ENCODE measurements at regions not wholly inside any gene's neighbourhood (a gene's known extent, or its start where the extent isn't known, plus 50 kb on each side); places are given as distances from the start of the nearest gene placed in this dataset.

- peaks cover 6% of the 10 kb centered on the region; the same call in 1 of the 2 replicates for H3K4me1 ChIP-seq (ENCODE audit: insufficient read depth)
- no peak for DNase-seq (ENCODE audit: low spot score)
- H3K36me3 ChIP-seq (ENCODE audit: insufficient read depth): no peaks in the 10 kb centered on the region
- Mint-ChIP-seq H3K4me3 (no peak overlapping the region), H3K27ac (no peak overlapping the region), H3K36me3 (ENCODE audit: low read depth) (peaks cover 2% of the 10 kb centered on the region; the same call in 2 of the 3 replicates), H3K4me1 (peaks cover 7% of the 10 kb centered on the region; the same call in 2 of the 3 replicates), H3K27me3 (ENCODE audit: insufficient read depth, low read depth, poor library complexity) (no peaks in the 10 kb centered on the region), H3K9me3 (peaks cover 4% of the 10 kb centered on the region; the same call in 2 of the 3 replicates)
- H3K27ac ChIP-seq (ENCODE audit: low read depth): no peak overlapping the region
- H3K79me2 ChIP-seq (replicated peaks; ENCODE audit: insufficient read depth): no peaks in the 10 kb centered on the region
- H3K4me2 ChIP-seq: no peak overlapping the region
- TF ChIP-seq CTCF (conservative IDR thresholded peaks at IDR 0.05; ENCODE audit: low read depth in 2 of 2) (no peak), EZH2 (IDR thresholded peaks at IDR 0.05; ENCODE audit: low read depth, unreplicated experiment) (no peak), ZNF331 (CRISPR knock-in tag; IDR thresholded peaks at IDR 0.05; ENCODE audit: low read depth) (no peak), EZH2phosphoT487 (IDR thresholded peaks at IDR 0.05; ENCODE audit: unreplicated experiment) (no peak), ZNF462 (CRISPR knock-in tag; IDR thresholded peaks at IDR 0.05) (no peak), POLR2AphosphoS5 (IDR thresholded peaks at IDR 0.05; ENCODE audit: low read depth) (no peak), CREB1 (CRISPR knock-in tag; IDR thresholded peaks at IDR 0.05; ENCODE audit: low read depth) (no peak)
- no peaks in the 10 kb centered on the region for H4K20me1 ChIP-seq (replicated peaks; ENCODE audit: insufficient read depth)
- no peak overlapping the region for H3K4me3 ChIP-seq
- no peaks in the 10 kb centered on the region for H3K9me2 ChIP-seq (ENCODE audit: insufficient read depth)
- H3F3A ChIP-seq (replicated peaks; ENCODE audit: low read depth): no peaks in the 10 kb centered on the region
- ATAC-seq: no peak
- H2AFZ ChIP-seq: no peak overlapping the region
- no peaks in the 10 kb centered on the region for H3K27me3 ChIP-seq (ENCODE audit: insufficient read depth)
These were observed 484.6 kb upstream of the PLXNA2 start for GRCh38 chr1:208728815-208729214.

All from GM23338 (cell line).